ENCODE measurements at regions not wholly inside any gene's neighbourhood (a gene's known extent, or its start where the extent isn't known, plus 50 kb on each side); places are given as distances from the start of the nearest gene placed in this dataset.

GRCh38 chr9:82720515-82720914, 342.4 kb downstream of the RASEF start:
- ChIA-PET POLR2A (ENCODE audit: low non-redundant PET) (no interaction called here), CTCF (no interaction called here)
- DNase-seq (ENCODE audit: low spot score): no peak
- TF ChIP-seq, protein P1, sequence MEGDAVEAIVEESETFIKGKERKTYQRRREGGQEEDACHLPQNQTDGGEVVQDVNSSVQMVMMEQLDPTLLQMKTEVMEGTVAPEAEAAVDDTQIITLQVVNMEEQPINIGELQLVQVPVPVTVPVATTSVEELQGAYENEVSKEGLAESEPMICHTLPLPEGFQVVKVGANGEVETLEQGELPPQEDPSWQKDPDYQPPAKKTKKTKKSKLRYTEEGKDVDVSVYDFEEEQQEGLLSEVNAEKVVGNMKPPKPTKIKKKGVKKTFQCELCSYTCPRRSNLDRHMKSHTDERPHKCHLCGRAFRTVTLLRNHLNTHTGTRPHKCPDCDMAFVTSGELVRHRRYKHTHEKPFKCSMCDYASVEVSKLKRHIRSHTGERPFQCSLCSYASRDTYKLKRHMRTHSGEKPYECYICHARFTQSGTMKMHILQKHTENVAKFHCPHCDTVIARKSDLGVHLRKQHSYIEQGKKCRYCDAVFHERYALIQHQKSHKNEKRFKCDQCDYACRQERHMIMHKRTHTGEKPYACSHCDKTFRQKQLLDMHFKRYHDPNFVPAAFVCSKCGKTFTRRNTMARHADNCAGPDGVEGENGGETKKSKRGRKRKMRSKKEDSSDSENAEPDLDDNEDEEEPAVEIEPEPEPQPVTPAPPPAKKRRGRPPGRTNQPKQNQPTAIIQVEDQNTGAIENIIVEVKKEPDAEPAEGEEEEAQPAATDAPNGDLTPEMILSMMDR (conservative IDR thresholded peaks at IDR 0.05; ENCODE audit: low read depth): no peak
- no peak overlapping the region for H3K27ac ChIP-seq

- CTCF ChIA-PET: no interaction called here
- TF ChIP-seq, protein P1 (conservative IDR thresholded peaks at IDR 0.05; ENCODE audit: low read depth): no peak
- H3K27ac ChIP-seq: no peak overlapping the region
- POLR2A ChIA-PET (ENCODE audit: low non-redundant PET): no interaction called here
- DNase-seq (ENCODE audit: low spot score): no peak
Measured at GRCh38 chr9:82721593-82721992, 341.3 kb downstream of the RASEF start.

DNA sequence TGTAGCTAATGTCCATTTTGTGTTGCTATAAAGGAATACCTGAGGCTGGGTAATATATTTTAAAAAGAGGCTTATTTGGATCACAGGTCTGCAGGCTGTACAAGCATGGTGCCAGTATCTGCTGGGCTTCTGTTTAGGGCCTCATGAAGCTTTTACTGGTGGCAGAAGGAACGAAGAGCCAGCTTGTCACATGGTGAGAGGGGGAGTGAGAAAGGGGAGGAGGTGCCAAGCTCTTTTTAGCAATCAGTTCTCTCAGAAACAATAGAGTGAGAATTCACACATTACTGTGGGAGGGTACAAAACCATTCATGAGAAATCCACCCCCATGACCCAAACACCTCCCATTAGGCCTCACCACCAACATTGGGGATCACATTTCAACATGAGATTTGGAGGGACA, 340.9 kb downstream of the RASEF start:
- POLR2A ChIA-PET (ENCODE audit: low non-redundant PET): no interaction called here
- DNase-seq (ENCODE audit: low spot score): no peak
- CTCF ChIA-PET: no interaction called here
- TF ChIP-seq, protein P1 (conservative IDR thresholded peaks at IDR 0.05; ENCODE audit: low read depth): no peak
- H3K27ac ChIP-seq: no peak overlapping the region

GRCh38 chr9:82722561-82722960, 340.4 kb downstream of the RASEF start:
- POLR2A ChIA-PET (ENCODE audit: low non-redundant PET): no interaction called here
- H3K27ac ChIP-seq: no peak overlapping the region
- DNase-seq (ENCODE audit: low spot score): no peak
- CTCF ChIA-PET: no interaction called here
- TF ChIP-seq, protein P1 (conservative IDR thresholded peaks at IDR 0.05; ENCODE audit: low read depth): no peak

DNA sequence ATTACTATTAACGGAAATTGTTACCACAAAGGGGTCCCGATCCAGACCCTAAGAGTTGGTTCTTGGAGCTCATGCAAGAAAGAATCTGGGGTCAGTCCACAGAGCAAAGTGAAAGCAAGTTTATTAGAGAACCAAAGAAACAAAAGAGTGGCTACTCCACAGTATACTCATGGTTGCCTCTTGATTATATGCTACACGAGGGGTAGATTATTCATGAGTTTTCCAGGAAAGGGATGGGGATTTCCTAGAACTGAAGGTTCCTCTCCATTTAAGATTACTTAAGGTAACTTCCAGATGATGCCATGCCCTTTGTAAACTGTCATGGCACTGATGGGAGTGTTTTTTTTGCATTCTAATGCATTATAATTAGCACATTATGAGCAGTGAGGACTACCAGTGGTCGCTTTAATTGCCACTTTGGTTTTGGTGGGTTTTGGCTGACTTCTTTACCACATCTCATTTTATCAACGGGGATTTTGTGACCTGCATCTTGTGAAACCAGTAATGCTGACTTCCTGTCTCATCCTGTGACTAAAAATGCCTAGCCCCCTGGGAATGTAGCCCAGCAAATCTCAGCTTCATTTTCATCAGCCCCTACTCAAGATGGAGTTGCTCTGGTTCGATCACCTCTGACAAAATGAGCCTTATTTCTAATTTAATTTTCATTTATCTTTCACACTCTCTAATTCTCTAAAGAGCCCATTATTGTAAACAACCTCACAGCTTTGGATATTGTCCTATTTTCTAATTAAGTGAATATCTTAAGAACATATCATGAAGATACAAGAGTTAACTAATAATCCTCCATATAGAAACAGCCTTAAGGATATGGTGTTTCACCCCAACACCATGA, 336.3 kb downstream of the RASEF start:
- DNase-seq (ENCODE audit: low spot score): no peak
- ChIA-PET CTCF (no interaction called here), POLR2A (ENCODE audit: low non-redundant PET) (no interaction called here)
- TF ChIP-seq, protein P1 (conservative IDR thresholded peaks at IDR 0.05; ENCODE audit: low read depth): no peak
- H3K27ac ChIP-seq: no peak overlapping the region

- ChIA-PET POLR2A (ENCODE audit: low non-redundant PET) (no interaction called here), CTCF (interaction anchor here (0.6 kb wide), 1 partner anchor 112 kb away, joined by 8 read pairs; no protein-coding TSS in a partner anchor)
- TF ChIP-seq, protein P1 (conservative IDR thresholded peaks at IDR 0.05; ENCODE audit: low read depth): no peak
- no peak overlapping the region for H3K27ac ChIP-seq
- DNase-seq (ENCODE audit: low spot score): no peak
Measured at GRCh38 chr9:82729141-82729540, 333.8 kb downstream of the RASEF start.

Measured in RWPE1 (cell line).